Activated naive CD8-positive, alpha-beta T cell treated with anti-CD3 and anti-CD28 coated beads for 36 hours (primary cell): ENCODE measurements at regions not wholly inside any gene's neighbourhood (a gene's known extent, or its start where the extent isn't known, plus 50 kb on each side); places are given as distances from the start of the nearest gene placed in this dataset.
A peak's percentile ranks its signal among the peaks of the same experiment; 100 is the strongest.

Experiments
- DNase-seq: peaks from one replicate; pipeline ENCODE4 v3.0.0; 2021
- H3K27ac Mint-ChIP-seq: one replicate; pipeline ENCODE4 v1.8.0; 2022; ENCODE audit warnings: mild to moderate bottlenecking, moderate library complexity, mixed read lengths
- H3K27me3 Mint-ChIP-seq: one replicate; pipeline ENCODE4 v1.8.0; 2022; ENCODE audit warnings: mild to moderate bottlenecking, mixed read lengths
- H3K36me3 Mint-ChIP-seq: one replicate; pipeline ENCODE4 v1.8.0; 2021; ENCODE audit warnings: mild to moderate bottlenecking, mixed read lengths
- H3K4me1 Mint-ChIP-seq: one replicate; pipeline ENCODE4 v1.8.0; 2021; ENCODE audit warnings: mixed read lengths
- H3K4me3 Mint-ChIP-seq: one replicate; pipeline ENCODE4 v1.8.0; 2022; ENCODE audit warnings: mild to moderate bottlenecking, moderate library complexity, mixed read lengths
- H3K9me3 Mint-ChIP-seq: one replicate; pipeline ENCODE4 v1.8.0; 2022; ENCODE audit warnings: mixed read lengths

DNA sequence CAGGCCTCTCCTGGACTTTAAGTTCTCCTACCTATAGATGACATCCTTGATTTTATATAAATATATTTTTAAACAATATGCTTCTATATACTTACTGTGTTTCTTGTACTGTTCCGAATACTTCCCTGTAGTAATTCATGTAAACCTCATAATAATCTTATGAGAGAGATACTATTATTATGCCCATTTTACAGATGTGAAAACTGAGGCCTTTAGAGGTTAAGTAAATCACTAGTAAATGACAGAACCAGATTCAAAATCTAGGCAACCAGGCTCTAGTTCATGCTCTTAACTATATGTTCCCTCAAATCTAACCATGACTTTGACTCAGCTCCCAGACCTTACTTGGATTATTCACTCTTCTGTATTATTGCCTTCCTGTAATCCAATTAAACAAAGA, 243.0 kb upstream of the NR4A3 start:
- H3K9me3 Mint-ChIP-seq, result no peaks in the 10 kb centered on the region
- no peak overlapping the region for H3K27ac Mint-ChIP-seq
- no peaks in the 10 kb centered on the region for H3K27me3 Mint-ChIP-seq
- no peaks in the 10 kb centered on the region for H3K36me3 Mint-ChIP-seq
- H3K4me3 Mint-ChIP-seq, result no peak overlapping the region
- no peak for DNase-seq
- H3K4me1 Mint-ChIP-seq, result no peaks in the 10 kb centered on the region

- Mint-ChIP-seq H3K9me3 (no peaks in the 10 kb centered on the region), H3K27ac (no peak overlapping the region), H3K4me3 (no peak overlapping the region), H3K4me1 (no peaks in the 10 kb centered on the region), H3K36me3 (no peaks in the 10 kb centered on the region), H3K27me3 (no peaks in the 10 kb centered on the region)
- DNase-seq, result no peak
Observed at GRCh38 chr9:99579964-99580363, 241.7 kb upstream of the NR4A3 start.

DNA sequence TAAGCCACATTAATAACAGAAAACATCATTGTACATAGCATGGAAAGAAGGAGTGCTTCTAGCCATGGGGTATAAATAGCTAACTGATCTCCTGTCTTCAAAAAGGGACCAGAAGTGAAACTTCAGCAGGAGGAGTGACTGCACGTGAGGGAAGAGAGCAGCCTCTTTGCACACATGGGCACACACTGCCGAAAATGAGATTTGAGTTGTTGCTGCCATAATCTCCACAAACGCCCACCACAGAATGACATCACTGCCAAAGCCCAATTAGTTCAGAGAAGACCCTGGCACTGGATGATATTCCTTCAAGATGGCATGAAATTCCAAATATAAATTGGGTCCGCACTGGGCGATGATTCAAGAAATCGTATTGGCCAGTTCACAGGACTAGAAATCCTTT, 238.9 kb upstream of the NR4A3 start:
- H3K9me3 Mint-ChIP-seq, result no peaks in the 10 kb centered on the region
- H3K36me3 Mint-ChIP-seq, result no peaks in the 10 kb centered on the region
- H3K27ac Mint-ChIP-seq, result no peak overlapping the region
- no peak overlapping the region for H3K4me3 Mint-ChIP-seq
- no peaks in the 10 kb centered on the region for H3K4me1 Mint-ChIP-seq
- DNase-seq, result no peak
- no peaks in the 10 kb centered on the region for H3K27me3 Mint-ChIP-seq

DNA sequence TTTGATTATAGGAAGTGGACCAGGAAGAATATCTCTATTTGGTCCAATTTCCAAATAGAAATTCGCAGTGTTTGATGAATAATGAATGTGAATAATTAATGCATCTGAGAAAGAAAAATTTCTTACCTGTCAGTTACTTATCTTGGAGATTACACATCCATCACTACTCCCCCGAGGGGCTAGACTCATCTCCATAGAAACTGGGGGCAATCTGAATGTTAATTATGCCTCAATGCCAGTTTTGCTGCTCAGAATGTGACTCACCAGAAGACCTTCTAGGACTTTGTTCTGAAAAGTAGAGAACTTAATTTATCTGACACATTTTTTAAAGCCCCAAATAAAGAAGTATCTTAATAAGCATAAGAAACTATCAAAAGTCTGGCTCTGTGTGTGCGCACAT, 233.4 kb upstream of the NR4A3 start:
- peaks cover 2% of the 10 kb centered on the region for H3K4me1 Mint-ChIP-seq
- H3K36me3 Mint-ChIP-seq, result no peaks in the 10 kb centered on the region
- no peak for DNase-seq
- peaks cover 11% of the 10 kb centered on the region for H3K27me3 Mint-ChIP-seq
- H3K4me3 Mint-ChIP-seq, result no peak overlapping the region
- H3K27ac Mint-ChIP-seq, result no peak overlapping the region
- peaks cover 1% of the 10 kb centered on the region for H3K9me3 Mint-ChIP-seq

- H3K36me3 Mint-ChIP-seq, result no peaks in the 10 kb centered on the region
- H3K4me3 Mint-ChIP-seq, result no peak overlapping the region
- peaks cover 2% of the 10 kb centered on the region for H3K4me1 Mint-ChIP-seq
- H3K9me3 Mint-ChIP-seq, result peaks cover 1% of the 10 kb centered on the region
- H3K27ac Mint-ChIP-seq, result no peak overlapping the region
- DNase-seq, result no peak
- peaks cover 11% of the 10 kb centered on the region for H3K27me3 Mint-ChIP-seq
Observed at GRCh38 chr9:99588747-99589146, 232.9 kb upstream of the NR4A3 start.

DNA sequence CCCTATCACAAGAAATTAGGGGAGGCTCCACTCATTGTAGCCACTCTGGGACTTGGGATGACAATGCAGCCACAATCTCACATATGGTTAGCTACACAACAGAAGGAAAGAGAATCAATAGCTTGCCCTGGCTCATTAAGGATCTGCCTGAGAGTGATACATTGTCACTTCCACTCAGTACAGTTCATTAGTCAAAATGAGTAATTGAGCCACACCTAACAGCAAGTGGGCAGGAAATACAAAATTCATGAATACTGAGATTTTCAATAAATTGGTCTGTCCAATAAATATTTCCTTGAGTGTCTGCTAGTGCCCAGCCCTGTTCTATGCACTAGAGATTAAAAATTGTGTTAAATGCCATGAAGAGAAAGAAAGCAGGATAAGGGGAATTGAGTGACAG, 231.3 kb upstream of the NR4A3 start:
- DNase-seq, result no peak
- Mint-ChIP-seq H3K36me3 (no peaks in the 10 kb centered on the region), H3K27ac (peak overlapping the region; percentile 23), H3K27me3 (peaks cover 11% of the 10 kb centered on the region), H3K9me3 (peaks cover 1% of the 10 kb centered on the region), H3K4me1 (peaks cover 2% of the 10 kb centered on the region), H3K4me3 (no peak overlapping the region)

DNA sequence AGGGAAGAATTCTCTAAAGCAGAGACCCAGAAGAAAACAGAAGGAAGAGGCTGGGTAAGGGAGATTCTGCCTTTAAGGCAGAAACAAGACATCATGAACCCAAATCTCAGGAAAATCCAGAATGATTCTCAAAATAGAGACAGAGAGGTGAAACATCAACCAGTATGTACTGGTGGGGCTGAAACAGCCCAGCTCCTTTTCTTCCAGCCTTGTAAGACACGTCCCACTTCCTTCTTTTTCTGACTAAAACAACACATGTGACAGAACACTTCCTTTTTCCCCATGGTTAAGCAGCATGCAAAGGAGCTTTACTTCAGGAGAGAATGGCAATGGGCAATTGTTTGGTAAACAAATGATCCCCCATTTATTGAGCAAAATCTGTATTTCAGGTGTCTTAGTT, 230.8 kb upstream of the NR4A3 start:
- Mint-ChIP-seq H3K36me3 (no peaks in the 10 kb centered on the region), H3K9me3 (peaks cover 1% of the 10 kb centered on the region), H3K27ac (no peak overlapping the region), H3K27me3 (peaks cover 15% of the 10 kb centered on the region), H3K4me3 (no peak overlapping the region), H3K4me1 (peaks cover 4% of the 10 kb centered on the region)
- DNase-seq, result no peak

GRCh38 chr9:99591770-99592169, 229.9 kb upstream of the NR4A3 start:
- H3K4me1 Mint-ChIP-seq, result peaks cover 4% of the 10 kb centered on the region
- no peaks in the 10 kb centered on the region for H3K36me3 Mint-ChIP-seq
- H3K27ac Mint-ChIP-seq, result no peak overlapping the region
- peaks cover 1% of the 10 kb centered on the region for H3K9me3 Mint-ChIP-seq
- no peak for DNase-seq
- H3K4me3 Mint-ChIP-seq, result no peak overlapping the region
- peaks cover 15% of the 10 kb centered on the region for H3K27me3 Mint-ChIP-seq

DNA sequence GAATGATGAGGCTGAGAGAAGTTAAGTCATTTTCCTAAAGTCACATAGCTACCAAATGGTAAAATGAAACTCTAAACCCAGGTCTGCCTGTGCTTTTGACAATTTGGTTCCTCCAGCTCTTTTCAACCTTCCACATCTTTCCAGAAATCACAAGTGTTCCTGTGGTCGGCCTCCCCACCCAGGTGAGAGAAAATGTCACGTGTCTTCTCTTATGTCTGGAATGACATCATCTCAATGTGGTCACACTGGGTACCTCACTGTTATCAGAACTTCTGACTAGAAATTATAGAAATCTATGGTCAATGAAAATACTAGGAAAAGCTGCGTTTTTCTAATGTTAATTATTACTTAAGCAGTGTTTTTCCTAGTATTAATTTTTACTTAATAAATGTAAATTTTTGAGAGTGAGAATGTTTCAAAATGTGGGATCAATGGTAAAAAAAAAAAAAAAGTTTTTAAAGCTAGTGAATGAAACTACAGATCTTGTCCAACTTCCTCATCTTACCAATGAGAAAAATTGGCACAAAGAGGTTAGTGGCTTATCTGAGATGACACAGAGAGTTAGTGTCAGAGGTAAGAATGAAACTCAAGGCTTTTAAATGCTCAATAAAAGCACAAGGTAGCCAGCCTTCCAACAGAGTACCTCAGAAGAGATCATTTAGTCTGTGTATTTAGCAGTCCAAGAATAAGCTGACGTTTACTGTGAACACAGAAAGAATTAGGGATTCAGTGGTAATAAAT, 228.7 kb upstream of the NR4A3 start:
- H3K4me3 Mint-ChIP-seq, result no peak overlapping the region
- peaks cover 20% of the 10 kb centered on the region for H3K27me3 Mint-ChIP-seq
- DNase-seq, result no peak
- H3K36me3 Mint-ChIP-seq, result no peaks in the 10 kb centered on the region
- H3K27ac Mint-ChIP-seq, result no peak overlapping the region
- peaks cover 1% of the 10 kb centered on the region for H3K9me3 Mint-ChIP-seq
- H3K4me1 Mint-ChIP-seq, result peaks cover 4% of the 10 kb centered on the region

- H3K27ac Mint-ChIP-seq, result no peak overlapping the region
- no peak for DNase-seq
- H3K9me3 Mint-ChIP-seq, result peaks cover 1% of the 10 kb centered on the region
- peaks cover 4% of the 10 kb centered on the region for H3K4me1 Mint-ChIP-seq
- H3K27me3 Mint-ChIP-seq, result peaks cover 20% of the 10 kb centered on the region
- H3K36me3 Mint-ChIP-seq, result no peaks in the 10 kb centered on the region
- no peak overlapping the region for H3K4me3 Mint-ChIP-seq
Observed at GRCh38 chr9:99593610-99594009, 228.1 kb upstream of the NR4A3 start.

DNA sequence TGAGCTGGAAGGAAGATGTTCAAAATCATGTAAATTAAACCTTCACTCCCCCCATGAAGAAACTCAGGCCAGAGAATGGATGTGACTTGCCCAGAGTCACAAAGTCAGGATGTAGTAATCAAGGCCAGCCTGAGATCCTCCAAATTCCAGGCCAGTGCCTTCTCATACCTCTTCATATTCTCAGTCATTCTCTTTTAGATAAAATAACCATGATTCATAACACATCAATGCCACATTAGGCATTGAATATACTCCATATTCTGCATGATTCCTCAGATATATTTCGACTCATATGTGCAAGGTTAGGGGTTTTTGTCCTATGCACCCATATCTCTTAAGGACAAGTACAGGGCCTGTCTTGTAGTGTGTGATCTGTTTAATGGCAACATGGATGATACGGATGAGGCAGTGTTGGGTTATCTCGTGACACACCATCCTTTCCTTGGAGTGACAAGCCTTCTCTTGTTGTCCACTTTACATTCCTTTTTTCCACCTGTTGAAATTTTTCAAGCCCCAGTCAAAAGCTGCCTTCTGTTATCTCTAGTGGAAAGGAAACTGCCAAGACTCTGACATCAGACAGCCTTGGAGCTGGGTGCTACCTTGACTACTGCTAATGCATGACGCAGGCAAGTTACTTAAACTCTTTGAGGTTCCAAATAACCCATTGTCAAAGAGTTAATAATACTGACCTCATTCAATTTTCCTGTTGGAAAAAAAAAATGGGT, 227.5 kb upstream of the NR4A3 start:
- no peaks in the 10 kb centered on the region for H3K36me3 Mint-ChIP-seq
- H3K27ac Mint-ChIP-seq, result no peak overlapping the region
- peaks cover 20% of the 10 kb centered on the region for H3K27me3 Mint-ChIP-seq
- H3K9me3 Mint-ChIP-seq, result peaks cover 1% of the 10 kb centered on the region
- DNase-seq, result no peak
- H3K4me1 Mint-ChIP-seq, result peaks cover 4% of the 10 kb centered on the region
- H3K4me3 Mint-ChIP-seq, result no peak overlapping the region

GRCh38 chr9:99595796-99596195, 225.9 kb upstream of the NR4A3 start:
- Mint-ChIP-seq H3K9me3 (no peaks in the 10 kb centered on the region), H3K27ac (no peak overlapping the region)
- DNase-seq, result peak; percentile 9

GRCh38 chr9:99601571-99602111, 220.0 kb upstream of the NR4A3 start:
- DNase-seq, result no peak
- peaks cover 6% of the 10 kb centered on the region for H3K4me1 Mint-ChIP-seq
- H3K36me3 Mint-ChIP-seq, result no peaks in the 10 kb centered on the region
- peaks cover 9% of the 10 kb centered on the region for H3K27me3 Mint-ChIP-seq
- no peak overlapping the region for H3K4me3 Mint-ChIP-seq
- H3K9me3 Mint-ChIP-seq, result no peaks in the 10 kb centered on the region
- H3K27ac Mint-ChIP-seq, result no peak overlapping the region

More at GRCh38 chr9:99595796-99596195, 225.9 kb upstream of the NR4A3 start:
- H3K4me3 Mint-ChIP-seq, result no peak overlapping the region
- H3K27me3 Mint-ChIP-seq, result peaks cover 10% of the 10 kb centered on the region
- peaks cover 4% of the 10 kb centered on the region for H3K4me1 Mint-ChIP-seq
- H3K36me3 Mint-ChIP-seq, result no peaks in the 10 kb centered on the region

DNA sequence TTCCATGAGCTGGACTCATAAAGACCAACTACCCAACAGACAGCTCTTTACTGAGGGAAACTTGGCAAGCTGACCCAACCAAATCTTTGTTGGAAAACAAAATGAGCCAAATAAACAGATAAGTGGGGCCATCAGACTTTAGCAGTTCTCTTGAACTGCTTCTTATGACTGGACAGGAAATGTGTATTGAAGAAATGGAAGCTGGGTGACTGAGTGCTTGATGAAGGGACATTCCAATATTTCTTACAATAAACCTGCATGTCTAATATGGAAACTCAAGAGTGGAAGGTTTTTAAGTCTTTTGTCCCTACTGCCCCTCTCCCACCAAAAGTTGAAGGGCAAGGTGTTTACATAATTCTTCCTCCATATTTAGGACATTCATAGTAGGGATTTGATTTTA, 218.8 kb upstream of the NR4A3 start:
- Mint-ChIP-seq H3K27ac (no peak overlapping the region), H3K9me3 (no peaks in the 10 kb centered on the region), H3K36me3 (no peaks in the 10 kb centered on the region), H3K4me1 (peaks cover 6% of the 10 kb centered on the region), H3K4me3 (no peak overlapping the region), H3K27me3 (peaks cover 9% of the 10 kb centered on the region)
- no peak for DNase-seq

DNA sequence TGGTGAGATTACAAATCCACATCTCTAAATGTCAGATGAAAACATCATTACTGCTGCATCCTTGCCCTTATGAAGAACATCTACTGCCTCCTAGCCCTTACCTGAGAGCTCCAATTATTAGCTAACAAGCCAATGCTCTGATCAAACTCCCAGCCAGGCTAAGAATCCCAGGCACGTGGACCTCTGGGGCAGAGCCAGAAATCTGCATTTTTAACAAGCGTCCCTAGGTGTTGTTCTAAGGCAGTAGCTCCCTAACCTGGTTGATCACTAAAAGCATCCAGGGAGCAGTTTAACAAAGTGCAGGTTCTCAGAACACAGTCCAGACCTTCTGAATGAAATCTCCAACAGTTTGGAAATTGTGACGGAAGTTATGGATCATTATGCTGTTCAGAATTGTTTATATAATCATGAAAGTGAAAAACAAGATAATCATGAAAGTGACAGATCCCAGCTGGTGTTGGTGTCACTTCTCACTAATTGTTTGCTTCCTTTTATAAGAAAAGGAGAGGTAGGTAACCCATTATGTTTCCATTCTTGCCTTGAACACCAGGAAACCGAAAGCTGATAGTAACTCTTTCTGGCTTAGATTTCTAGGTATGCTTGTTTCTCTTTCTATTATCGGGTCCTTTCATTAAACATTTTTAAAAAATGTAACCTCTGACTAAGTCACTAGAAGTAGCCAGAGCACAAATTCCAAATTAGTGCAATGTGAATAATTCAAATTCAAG, 216.5 kb upstream of the NR4A3 start:
- peaks cover 9% of the 10 kb centered on the region for H3K27me3 Mint-ChIP-seq
- H3K27ac Mint-ChIP-seq, result no peak overlapping the region
- H3K36me3 Mint-ChIP-seq, result no peaks in the 10 kb centered on the region
- no peaks in the 10 kb centered on the region for H3K9me3 Mint-ChIP-seq
- H3K4me1 Mint-ChIP-seq, result peaks cover 6% of the 10 kb centered on the region
- no peak for DNase-seq
- H3K4me3 Mint-ChIP-seq, result no peak overlapping the region
